ENCODE measurements at regions not wholly inside any gene's neighbourhood (a gene's known extent, or its start where the extent isn't known, plus 50 kb on each side); places are given as distances from the start of the nearest gene placed in this dataset.

- TF ChIP-seq CTCF (IDR thresholded peaks at IDR 0.05; ENCODE audit: insufficient read depth, low read length, poor library complexity, severe bottlenecking) (no peak), EZH2phosphoT487 (conservative IDR thresholded peaks at IDR 0.05; ENCODE audit: low read length) (no peak)
These were observed 55.1 kb upstream of the FRMD6 start for GRCh38 chr14:51596488-51597117.
